ENCODE measurements at regions not wholly inside any gene's neighbourhood (a gene's known extent, or its start where the extent isn't known, plus 50 kb on each side); places are given as distances from the start of the nearest gene placed in this dataset.

GRCh38 chr1:110765640-110766335 is 91.0 kb upstream of the KCNA3 start:
- peak in 1 of 2 donors; percentile 17 for DNase-seq (ENCODE audit: low read depth in 2 of 2)

- no peak for DNase-seq (ENCODE audit: low read depth in 2 of 2)
Observed at GRCh38 chr1:110763149-110763548, 88.4 kb upstream of the KCNA3 start.

GRCh38 chr1:110760321-110760720 is 85.6 kb upstream of the KCNA3 start:
- no peak for DNase-seq (ENCODE audit: low read depth in 2 of 2)

- DNase-seq (ENCODE audit: low read depth in 2 of 2), result no peak
Observed at GRCh38 chr1:110756506-110756905, 81.8 kb upstream of the KCNA3 start.

GRCh38 chr1:110752941-110753725 is 78.4 kb upstream of the KCNA3 start:
- DNase-seq (ENCODE audit: low read depth in 2 of 2), result no peak

- DNase-seq (ENCODE audit: low read depth in 2 of 2), result no peak
Observed at GRCh38 chr1:110750562-110750961, 75.8 kb upstream of the KCNA3 start.

GRCh38 chr1:110749960-110750359 is 75.2 kb upstream of the KCNA3 start:
- no peak for DNase-seq (ENCODE audit: low read depth in 2 of 2)

- peak; percentile 6 to 35 for DNase-seq (ENCODE audit: low read depth in 2 of 2)
Observed at GRCh38 chr1:110746644-110747259, 72.0 kb upstream of the KCNA3 start.

- DNase-seq (ENCODE audit: low read depth in 2 of 2), result no peak
Observed at GRCh38 chr1:110743397-110743796, 68.7 kb upstream of the KCNA3 start.

GRCh38 chr1:110736900-110737605 is 62.3 kb upstream of the KCNA3 start:
- DNase-seq (ENCODE audit: low read depth in 2 of 2), result no peak

- DNase-seq (ENCODE audit: low read depth in 2 of 2), result no peak
Observed at GRCh38 chr1:110734133-110734680, 59.5 kb upstream of the KCNA3 start.

GRCh38 chr1:110731529-110731928 is 56.8 kb upstream of the KCNA3 start:
- DNase-seq (ENCODE audit: low read depth in 2 of 2), result no peak

GRCh38 chr1:110728388-110729001 is 53.8 kb upstream of the KCNA3 start:
- DNase-seq (ENCODE audit: low read depth in 2 of 2), result no peak

GRCh38 chr1:110727246-110727645 is 52.5 kb upstream of the KCNA3 start:
- no peak for DNase-seq (ENCODE audit: low read depth in 2 of 2)

GRCh38 chr1:110726755-110727154 is 52.0 kb upstream of the KCNA3 start:
- no peak for DNase-seq (ENCODE audit: low read depth in 2 of 2)

All from stimulated activated CD8-positive, alpha-beta memory T cell treated with anti-CD3 and anti-CD28 coated beads, Interleukin-7, amount 100 ng/mL, for 1 hour (primary cell).